HG02840 (cell line): ENCODE measurements at regions not wholly inside any gene's neighbourhood (a gene's known extent, or its start where the extent isn't known, plus 50 kb on each side); places are given as distances from the start of the nearest gene placed in this dataset.

Source experiments
- ATAC-seq: cut with Tn5 transposase; IDR thresholded peaks from one replicate; pipeline ENCODE4 v1.9.1; 2021; ENCODE audit warnings: mild to moderate bottlenecking, moderate library complexity, moderate number of reproducible peaks; ENCODE audit not compliant: unreplicated experiment, low FRiP score

- no peak for ATAC-seq
Observed at GRCh38 chr14:71514941-71515919, 417.0 kb upstream of the RGS6 start.

DNA sequence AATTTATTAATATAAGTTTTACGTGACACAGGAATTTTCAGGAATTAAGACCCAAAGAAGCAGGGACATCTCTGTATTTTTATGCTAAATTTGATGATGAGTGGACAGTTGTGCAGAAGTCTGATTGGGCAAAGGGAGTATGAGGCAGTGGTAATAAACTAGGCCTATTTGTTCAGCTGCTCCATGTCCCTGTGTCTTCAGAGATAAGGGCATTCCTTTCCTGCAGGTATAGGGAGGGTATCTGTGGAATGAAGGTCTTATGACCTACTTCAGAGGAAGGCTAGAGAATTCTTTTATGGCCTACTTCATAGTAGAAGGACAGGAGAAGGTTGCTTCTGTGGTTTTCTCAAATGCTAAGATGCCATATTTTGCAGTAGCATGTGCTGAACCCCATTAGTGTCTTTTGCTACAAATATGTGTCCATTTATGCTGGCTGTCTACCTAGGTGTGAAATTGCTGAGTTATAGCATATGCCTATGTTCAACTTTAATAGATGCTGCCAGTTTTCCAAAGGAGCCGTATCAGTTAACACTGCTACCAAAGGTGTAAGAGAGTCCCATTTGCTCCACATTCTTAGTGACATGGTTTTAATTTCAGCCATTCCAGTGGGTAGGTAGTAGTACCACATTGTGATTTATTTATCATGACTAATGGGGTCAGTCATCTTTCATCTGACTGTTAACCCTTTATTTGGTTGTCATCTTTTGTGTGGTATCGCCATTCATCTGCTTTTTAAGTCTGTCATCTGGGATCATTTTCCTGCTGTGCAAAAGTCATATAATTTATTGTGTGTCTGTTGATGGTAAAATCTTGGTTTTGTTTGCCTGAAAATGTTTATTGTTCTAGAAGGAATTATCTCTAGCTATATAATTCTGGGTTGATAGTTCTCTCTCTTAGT lies 410.7 kb upstream of the RGS6 start:
- no peak for ATAC-seq

DNA sequence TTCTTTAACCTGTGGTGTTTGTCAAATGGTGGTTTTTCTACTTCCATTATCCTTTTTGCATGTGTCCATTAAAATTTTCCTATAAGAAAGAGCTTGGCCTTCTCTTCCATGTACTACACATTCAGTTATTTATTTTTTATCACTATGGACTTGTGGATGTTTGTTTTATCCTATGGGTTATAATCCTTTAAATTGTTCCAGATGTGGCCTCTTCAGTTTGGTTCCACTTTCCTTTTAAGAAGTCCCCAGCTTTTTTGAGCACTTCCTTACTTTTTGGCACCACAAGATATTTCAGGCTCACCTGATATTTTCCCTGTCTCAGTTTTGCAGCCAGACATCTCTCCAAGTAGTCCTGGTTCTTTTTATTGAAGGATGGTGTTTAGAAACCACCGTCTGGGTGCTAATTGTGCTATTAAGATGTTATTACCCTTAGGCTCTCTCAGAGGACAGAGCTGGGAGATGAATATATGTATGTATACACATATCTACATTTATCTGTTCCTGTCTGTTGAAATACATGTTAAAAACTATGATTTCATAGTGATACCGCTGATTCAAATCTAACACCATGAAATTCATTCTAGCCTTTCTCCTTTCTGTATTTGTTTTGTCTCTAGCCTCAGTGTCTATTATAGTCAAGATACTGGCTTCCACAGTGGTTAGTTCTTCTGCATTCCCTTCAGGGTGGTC lies 408.5 kb upstream of the RGS6 start:
- peak; percentile 74 for ATAC-seq

DNA sequence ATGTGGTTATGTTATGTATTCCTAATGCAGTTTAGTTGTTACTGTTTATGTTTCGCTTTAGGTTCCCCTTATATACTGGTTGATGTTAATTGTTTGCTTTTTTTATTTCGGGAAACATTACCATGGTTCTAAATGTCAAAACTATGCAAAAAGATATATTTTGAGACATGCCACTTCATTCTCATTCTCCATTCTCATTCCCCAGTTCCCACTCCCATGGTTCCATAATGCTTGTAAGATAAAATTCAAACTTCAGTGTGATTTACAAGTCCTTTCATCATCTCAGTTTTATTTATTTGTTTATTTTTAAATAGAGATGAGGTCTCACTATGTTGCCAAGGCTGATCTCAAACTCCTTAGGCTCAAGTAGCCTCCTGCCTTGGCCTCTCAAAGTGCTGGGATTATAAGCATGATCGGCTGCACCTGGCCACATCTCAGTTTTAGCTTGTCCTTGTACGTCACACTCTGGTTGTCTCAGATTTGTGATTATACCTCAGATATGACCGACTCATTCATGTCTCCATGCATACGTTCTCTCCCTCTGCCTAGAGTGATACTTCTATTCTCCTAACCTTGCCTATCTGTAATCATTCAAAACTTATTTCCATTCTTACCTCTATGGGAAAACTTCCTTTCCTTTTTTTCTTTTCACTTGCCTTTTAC lies 407.8 kb upstream of the RGS6 start:
- no peak for ATAC-seq

GRCh38 chr14:71525663-71526221 lies 406.5 kb upstream of the RGS6 start:
- no peak for ATAC-seq

DNA sequence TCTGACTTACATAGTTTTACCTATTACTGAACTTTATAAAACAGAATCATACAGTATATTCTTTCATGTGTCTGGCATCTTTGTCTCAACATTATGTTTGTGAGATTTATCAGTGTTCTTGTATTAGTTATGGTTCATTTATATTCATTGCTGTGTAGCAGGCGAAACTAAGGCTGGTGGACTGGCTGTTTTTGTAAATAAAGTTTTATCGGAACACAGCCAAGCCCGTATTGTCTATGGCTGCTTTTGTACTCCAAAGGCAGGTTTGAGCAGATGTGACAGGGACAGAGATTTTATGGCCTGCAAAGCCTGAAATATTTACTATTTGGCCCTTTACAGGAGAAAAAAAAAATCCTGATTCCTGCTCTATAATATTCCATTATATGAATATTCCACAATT lies 405.8 kb upstream of the RGS6 start:
- ATAC-seq, result no peak

- ATAC-seq, result no peak
Observed at GRCh38 chr14:71527838-71528237, 404.4 kb upstream of the RGS6 start.

GRCh38 chr14:71529848-71530247 lies 402.4 kb upstream of the RGS6 start:
- ATAC-seq, result no peak

DNA sequence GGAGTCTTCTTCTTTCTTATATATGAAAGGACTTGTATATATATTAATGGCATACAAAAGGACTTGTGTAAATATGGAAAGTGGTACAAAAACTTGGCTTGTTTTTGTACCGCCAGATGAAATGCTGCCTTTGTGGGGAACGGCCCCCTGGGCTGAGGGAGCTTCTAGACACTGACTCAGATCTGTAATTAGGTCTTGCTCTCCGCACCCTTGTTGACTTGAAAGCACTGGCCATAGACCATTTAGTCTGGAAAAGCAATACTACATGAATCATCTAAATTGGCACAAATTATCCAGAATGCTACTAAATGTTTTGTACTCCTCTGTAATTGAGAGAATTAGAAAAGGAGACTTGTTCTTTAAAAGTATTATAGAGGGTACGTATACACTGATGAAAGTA lies 399.9 kb upstream of the RGS6 start:
- ATAC-seq, result no peak

GRCh38 chr14:71532790-71533189 lies 399.4 kb upstream of the RGS6 start:
- no peak for ATAC-seq

DNA sequence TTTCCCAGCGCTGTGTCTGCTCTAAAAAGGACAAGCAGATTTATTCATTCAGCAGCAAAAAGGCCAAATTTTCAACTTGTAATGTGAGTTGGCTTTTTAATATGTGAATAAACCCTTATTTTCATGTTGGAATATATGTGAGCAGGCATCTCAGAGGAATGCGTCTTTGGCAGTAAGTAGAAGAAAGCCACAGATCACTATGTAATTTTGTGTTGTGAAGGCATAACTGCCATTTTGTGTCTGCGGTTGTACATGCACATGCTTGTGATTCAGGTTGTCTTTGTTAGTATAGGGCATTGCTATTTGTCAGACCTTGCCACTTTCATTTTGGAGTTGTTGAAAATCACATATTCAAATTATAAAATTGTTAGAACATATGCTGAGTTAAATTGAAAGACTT lies 398.8 kb upstream of the RGS6 start:
- no peak for ATAC-seq

DNA sequence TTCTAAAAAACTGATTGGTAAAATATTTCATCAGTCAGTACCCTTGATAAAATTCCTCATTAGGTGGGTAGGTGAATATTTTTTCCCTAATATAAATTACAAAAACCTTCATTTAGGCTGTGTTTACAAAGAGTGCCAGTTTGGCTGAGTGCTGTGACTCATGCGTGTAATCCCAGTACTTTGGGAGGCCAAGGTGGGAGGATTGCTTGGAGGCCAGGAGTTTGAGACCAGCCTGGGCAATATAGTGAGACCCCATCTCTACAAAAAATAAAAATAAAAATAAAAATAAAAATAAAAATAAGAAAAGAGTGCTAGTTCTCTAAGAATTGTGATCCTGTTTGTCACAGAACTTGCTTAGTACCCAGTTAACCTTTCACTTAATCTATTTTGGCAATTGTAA lies 398.4 kb upstream of the RGS6 start:
- no peak for ATAC-seq

- ATAC-seq, result no peak
Observed at GRCh38 chr14:71534506-71534905, 397.7 kb upstream of the RGS6 start.

DNA sequence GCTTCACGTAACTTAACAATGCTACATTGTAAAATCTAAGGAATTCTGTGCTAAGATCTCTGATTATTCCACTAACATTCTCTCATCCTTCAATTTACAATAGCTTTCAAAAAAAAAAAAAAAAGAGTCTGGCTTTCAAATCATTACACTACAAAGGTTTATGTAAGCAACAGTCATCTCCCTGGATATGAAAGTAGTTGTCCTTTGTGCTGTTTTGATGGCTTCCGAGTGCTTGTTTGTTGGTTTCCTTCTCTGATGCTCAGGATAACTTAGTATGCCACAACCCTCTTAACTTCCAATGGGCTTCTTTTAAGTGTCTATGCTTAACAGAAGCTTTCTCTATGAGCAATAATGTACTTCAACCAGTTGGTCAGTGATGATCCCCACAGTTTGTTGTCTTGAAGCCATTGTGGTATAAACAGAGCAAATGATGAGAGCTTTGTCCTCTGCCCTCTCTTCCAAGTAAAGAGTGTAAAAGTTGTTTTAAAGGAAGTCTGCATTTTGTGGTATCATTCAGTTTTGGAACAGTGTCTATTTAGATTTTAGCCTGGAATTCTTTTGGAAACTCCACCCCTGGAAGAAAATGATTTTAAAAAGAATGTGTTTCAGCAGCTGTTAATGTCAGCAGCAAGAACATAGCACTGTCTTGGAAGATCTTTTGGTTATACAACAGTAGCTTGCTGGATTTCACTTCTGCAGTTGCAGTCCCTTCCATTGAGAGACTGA lies 396.1 kb upstream of the RGS6 start:
- no peak for ATAC-seq

GRCh38 chr14:71536927-71537772 lies 395.1 kb upstream of the RGS6 start:
- ATAC-seq, result no peak

GRCh38 chr14:71538288-71538687 lies 393.9 kb upstream of the RGS6 start:
- no peak for ATAC-seq

DNA sequence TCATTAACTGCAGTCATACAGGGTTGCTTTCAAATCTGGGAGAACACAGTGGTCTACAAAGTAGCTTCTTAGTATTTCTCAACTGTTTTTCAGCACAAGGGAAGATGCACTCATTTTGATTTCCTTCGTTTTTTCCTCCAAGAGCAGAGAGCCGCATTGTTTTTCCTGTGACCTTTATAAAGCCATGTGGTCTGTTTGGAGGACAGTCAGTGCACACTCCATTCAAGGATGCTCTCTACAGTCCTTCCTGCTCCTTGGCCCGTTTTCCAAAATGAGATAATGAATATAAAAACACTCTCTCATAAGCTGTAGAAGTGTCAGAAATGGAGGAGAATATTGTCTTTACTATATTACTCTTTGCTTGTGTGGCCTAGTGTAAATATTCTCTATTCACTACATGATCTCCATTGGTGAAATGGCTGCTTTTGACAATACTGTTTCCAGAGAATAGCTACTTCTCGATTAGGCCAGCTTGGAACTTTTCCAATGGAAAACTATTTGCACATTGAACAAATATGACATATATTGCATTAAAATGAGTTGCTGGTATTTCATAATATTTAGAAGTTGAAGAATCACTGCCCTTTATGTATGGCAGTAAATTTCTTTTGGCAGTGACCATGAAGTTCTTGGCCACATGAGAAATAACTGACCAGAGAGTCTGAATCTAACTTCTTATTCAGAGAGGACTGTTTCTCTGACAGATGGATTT lies 393.1 kb upstream of the RGS6 start:
- ATAC-seq, result no peak
